HG03460 (cell line): ENCODE measurements at regions not wholly inside any gene's neighbourhood (a gene's known extent, or its start where the extent isn't known, plus 50 kb on each side); places are given as distances from the start of the nearest gene placed in this dataset.
"Not testable (repeated sequence)": the region's sequence is repeated elsewhere in the genome, so short reads cannot be mapped to it uniquely, and the experiment has no call there.

Experiments used
- ATAC-seq: cut with Tn5 transposase; IDR thresholded peaks from one replicate; pipeline ENCODE4 v1.9.1; 2021; ENCODE audit not compliant: unreplicated experiment

GRCh38 chr14:98927986-98928385 is 344.0 kb downstream of the BCL11B start:
- ATAC-seq: no peak

- no peak for ATAC-seq
These were observed 343.6 kb downstream of the BCL11B start for GRCh38 chr14:98928418-98928817.

GRCh38 chr14:98931126-98931525 is 340.9 kb downstream of the BCL11B start:
- ATAC-seq: no peak

GRCh38 chr14:98931911-98932310 is 340.1 kb downstream of the BCL11B start:
- no peak for ATAC-seq

GRCh38 chr14:98932431-98933325 is 339.3 kb downstream of the BCL11B start:
- ATAC-seq: no peak

- ATAC-seq: not testable (repeated sequence)
These were observed 337.4 kb downstream of the BCL11B start for GRCh38 chr14:98934569-98934968.

- no peak for ATAC-seq
These were observed 336.1 kb downstream of the BCL11B start for GRCh38 chr14:98935921-98936320.

GRCh38 chr14:98937021-98937420 is 335.0 kb downstream of the BCL11B start:
- no peak for ATAC-seq

GRCh38 chr14:98937712-98938505 is 334.1 kb downstream of the BCL11B start:
- ATAC-seq: no peak

GRCh38 chr14:98940693-98941437 is 331.1 kb downstream of the BCL11B start:
- ATAC-seq: no peak

GRCh38 chr14:98941481-98941880 is 330.5 kb downstream of the BCL11B start:
- no peak for ATAC-seq

- ATAC-seq: no peak
These were observed 328.1 kb downstream of the BCL11B start for GRCh38 chr14:98943907-98944306.

- ATAC-seq: no peak
These were observed 327.0 kb downstream of the BCL11B start for GRCh38 chr14:98944989-98945388.

- ATAC-seq: no peak
These were observed 326.1 kb downstream of the BCL11B start for GRCh38 chr14:98945611-98946570.

GRCh38 chr14:98946940-98947339 is 325.1 kb downstream of the BCL11B start:
- ATAC-seq: no peak

GRCh38 chr14:98947911-98948595 is 323.9 kb downstream of the BCL11B start:
- no peak for ATAC-seq

GRCh38 chr14:98949051-98949450 is 322.9 kb downstream of the BCL11B start:
- ATAC-seq: no peak

- no peak for ATAC-seq
These were observed 322.4 kb downstream of the BCL11B start for GRCh38 chr14:98949481-98950135.

- ATAC-seq: no peak
These were observed 321.6 kb downstream of the BCL11B start for GRCh38 chr14:98950353-98950895.
